Transverse colon (tissue), 3 donors: ENCODE measurements at regions not wholly inside any gene's neighbourhood (a gene's known extent, or its start where the extent isn't known, plus 50 kb on each side); places are given as distances from the start of the nearest gene placed in this dataset.

Experiments used
- POLR2A ChIP-seq: fragments of 450-650 bp; IDR thresholded peaks from one replicate; pipeline ENCODE4 v1.6.1; 2016; ENCODE audit warnings: antibody characterized with exemption, mild to moderate bottlenecking, moderate library complexity
- TF ChIP-seq, protein P1 (sequence below), 5 experiments: fragments of 200-600 bp in 3 of 5; fragments of 450-650 bp in 2 of 5; sonication (generic) in 3 of 5; IDR thresholded peaks; 1 replicate in 2 of 5; 2 replicates in 3 of 5; pipeline ENCODE4 v1.5.1; 2016 to 2017; ENCODE audit warnings: antibody characterized with exemption in 5 of 5, inconsistent platforms in 3 of 5, mild to moderate bottlenecking in 2 of 5, moderate library complexity in 1 of 5

DNA sequence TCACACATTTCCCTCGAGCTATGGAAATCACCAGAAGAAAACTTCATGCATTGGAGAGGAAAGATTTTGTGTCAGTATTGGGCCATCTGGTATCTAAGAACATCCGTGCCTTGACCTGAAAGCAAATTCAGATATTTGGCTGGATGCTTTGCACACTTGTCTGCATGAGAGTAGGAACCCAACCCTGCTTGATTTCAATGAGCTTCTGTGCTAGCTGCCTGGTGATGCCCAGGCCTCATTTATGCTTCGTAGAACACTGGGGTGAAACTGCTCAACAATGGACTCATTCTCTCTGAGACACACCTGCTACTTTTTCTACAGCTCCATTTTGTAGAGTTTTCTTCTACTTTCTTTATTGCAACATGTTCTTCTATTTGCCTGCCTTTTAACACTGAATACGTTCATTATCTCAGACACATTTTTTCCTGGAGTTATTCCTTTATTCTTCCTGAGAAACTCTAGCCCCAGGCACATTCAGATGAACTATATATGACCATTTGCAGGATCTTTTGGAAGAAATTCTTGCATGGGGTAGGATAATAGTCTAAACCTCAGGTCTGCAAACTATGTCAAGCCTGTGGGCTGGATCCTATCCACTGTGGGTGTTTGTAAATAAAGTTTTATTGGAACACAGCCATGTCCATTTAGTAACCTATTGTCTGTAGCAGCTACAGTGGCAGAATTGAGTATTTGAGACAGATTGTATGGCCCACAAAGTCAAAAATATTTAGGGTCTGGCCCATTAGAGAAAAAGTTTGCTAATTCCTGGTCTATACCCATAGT, 83.8 kb upstream of the CLCN4 start:
- TF ChIP-seq, protein P1, sequence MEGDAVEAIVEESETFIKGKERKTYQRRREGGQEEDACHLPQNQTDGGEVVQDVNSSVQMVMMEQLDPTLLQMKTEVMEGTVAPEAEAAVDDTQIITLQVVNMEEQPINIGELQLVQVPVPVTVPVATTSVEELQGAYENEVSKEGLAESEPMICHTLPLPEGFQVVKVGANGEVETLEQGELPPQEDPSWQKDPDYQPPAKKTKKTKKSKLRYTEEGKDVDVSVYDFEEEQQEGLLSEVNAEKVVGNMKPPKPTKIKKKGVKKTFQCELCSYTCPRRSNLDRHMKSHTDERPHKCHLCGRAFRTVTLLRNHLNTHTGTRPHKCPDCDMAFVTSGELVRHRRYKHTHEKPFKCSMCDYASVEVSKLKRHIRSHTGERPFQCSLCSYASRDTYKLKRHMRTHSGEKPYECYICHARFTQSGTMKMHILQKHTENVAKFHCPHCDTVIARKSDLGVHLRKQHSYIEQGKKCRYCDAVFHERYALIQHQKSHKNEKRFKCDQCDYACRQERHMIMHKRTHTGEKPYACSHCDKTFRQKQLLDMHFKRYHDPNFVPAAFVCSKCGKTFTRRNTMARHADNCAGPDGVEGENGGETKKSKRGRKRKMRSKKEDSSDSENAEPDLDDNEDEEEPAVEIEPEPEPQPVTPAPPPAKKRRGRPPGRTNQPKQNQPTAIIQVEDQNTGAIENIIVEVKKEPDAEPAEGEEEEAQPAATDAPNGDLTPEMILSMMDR (IDR thresholded peaks at IDR 0.05): no peak
- TF ChIP-seq POLR2A: no peak
